ENCODE measurements at regions not wholly inside any gene's neighbourhood (a gene's known extent, or its start where the extent isn't known, plus 50 kb on each side); places are given as distances from the start of the nearest gene placed in this dataset.

- no peak for DNase-seq
These were observed 321.6 kb upstream of the TENM4 start for GRCh38 chr11:79762279-79762921.

DNA sequence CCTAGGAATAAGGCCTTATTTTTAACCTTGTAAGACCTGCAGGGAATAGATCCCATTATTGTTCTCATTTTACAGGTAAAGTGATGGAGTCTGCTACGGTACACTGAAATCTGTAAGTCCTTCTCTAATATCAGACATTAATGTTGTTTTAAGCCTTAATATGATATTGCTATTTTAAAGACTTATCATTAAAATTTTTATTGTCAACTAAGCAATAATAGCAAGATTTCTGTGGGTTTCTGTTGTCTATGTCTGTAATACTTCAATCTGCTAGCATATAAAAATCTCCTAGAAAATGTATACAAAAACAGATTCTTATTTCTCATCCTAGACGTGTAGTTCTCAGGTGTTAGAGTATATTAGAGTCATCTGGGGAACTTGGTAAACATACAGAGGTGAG, 317.5 kb upstream of the TENM4 start:
- no peak for DNase-seq

- no peak for DNase-seq
These were observed 306.6 kb upstream of the TENM4 start for GRCh38 chr11:79747406-79747805.

- no peak for DNase-seq
These were observed 304.1 kb upstream of the TENM4 start for GRCh38 chr11:79744941-79745340.

- DNase-seq = no peak
These were observed 301.3 kb upstream of the TENM4 start for GRCh38 chr11:79742176-79742575.

DNA sequence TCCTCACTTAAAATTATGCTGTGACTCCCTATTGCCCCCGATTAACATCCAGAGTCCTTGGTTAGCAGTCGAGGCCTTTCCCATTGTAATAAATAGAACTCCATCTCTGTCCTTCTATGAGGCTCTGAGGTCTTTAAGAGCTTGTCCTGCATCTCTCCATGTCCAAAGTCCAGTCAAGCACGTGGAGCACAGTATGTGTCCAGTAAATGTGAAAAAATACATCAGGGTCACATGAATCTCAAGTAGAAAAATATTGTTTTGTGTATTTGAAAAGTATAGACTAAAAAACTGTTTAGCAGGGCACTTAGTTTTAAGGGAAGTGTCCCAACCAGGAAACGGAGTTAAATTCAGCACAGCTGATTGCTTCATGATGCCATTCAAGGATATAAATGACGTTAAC, 298.8 kb upstream of the TENM4 start:
- DNase-seq = no peak

GRCh38 chr11:79727221-79727620, 286.4 kb upstream of the TENM4 start:
- no peak for DNase-seq

DNA sequence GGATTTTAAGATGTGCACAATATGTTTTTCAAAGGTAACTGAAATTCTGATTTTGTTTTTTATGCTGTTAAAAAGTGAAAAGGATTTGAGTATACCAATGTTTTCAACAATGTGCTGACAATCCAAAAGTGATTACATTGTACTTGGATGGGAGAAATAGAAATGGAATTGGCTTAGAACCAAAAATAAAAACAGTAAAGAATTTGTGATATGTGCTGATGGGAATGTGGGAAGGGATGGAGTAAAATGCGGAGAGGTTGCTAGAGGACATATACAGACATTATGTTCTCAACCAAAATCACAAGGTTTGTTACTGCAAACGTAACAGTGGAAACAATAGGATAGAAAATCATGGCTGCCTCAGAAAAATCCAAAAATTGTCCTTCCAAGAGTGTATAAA, 279.3 kb upstream of the TENM4 start:
- DNase-seq = no peak

DNA sequence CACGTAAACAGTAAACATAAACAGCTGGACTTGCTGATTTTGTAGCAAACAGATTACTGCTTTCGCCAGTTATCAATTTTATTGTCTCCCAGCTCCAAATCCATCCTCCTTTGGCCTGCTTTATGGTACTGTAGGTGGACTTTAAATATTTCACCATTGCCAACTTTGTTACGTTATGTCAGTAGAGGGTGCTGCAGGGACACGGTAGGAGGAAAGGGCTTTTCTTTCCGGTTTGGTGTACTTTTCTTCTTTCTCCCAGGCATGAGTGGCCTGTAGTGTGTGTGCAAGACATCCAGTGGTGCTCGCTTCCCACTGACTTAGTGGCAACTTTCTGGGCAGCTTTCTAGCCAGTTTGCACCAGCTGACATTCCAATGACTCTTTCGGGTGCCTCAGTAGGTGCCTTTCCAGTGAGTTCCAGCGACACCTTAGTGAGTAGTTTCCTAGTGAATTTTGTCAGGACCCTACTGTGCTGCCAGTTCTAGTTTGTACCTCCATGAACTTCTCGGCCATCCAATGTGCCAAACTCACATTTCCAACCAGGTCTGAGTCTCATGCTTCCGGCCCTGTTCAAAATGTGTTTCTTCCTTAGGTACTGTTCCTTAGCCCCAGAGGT, 267.6 kb upstream of the TENM4 start:
- DNase-seq = no peak

DNA sequence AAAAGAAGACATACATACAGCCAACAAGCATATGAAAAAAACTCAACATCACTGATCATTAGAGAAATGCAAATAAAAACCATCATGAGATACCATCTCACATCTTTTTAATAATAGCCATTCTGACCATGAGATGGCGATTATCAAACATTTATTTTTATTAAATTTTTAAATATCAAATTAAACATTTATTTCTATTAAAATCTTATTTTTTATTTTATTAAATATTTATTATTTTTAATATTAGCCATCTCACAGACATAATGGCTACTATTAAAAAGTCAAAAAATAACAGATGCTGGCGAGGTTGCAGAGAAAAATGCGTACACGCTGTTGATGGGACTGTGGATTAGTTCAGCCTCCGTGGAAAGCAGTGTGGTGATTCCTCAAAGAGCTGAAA, 264.8 kb upstream of the TENM4 start:
- no peak for DNase-seq

- DNase-seq = no peak
These were observed 261.5 kb upstream of the TENM4 start for GRCh38 chr11:79702303-79702702.

- no peak for DNase-seq
These were observed 258.4 kb upstream of the TENM4 start for GRCh38 chr11:79699246-79699645.

DNA sequence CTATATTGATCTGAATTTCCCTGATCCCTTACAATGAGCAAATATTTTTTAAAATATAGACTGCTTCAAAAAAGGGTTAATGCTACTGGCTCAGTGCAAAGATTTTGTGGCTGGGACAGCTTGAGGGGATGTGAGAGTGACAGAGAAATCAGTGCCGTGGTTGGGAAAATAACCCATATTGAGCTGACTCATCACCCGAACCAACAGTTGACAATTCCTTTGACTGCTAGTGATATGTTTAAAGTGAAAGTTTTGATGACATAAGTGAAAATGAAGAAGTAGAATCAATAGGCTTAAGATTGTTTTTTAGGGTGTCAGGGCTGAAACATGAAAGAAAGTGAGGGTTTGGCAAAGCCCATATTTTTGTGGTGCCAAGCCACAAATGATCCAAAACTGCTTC, 257.1 kb upstream of the TENM4 start:
- no peak for DNase-seq

DNA sequence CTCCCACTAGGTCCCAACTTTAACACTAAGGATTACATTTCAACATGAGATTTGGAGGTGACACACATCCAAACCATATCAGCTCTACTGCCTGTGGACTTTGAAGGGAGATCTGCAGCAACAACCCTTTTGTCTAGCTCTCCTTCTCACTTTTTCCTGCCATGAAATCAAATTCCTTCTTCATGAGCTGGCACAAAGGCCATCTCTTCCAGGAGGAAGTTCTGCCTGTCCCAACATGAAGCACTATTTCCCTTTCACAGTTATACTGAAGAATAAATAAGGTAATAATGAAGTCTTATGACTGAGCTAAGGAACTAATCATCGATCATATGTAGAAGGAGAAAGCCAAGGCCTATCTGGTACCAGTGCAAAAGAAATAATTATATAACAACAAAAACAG, 253.5 kb upstream of the TENM4 start:
- DNase-seq = no peak

DNA sequence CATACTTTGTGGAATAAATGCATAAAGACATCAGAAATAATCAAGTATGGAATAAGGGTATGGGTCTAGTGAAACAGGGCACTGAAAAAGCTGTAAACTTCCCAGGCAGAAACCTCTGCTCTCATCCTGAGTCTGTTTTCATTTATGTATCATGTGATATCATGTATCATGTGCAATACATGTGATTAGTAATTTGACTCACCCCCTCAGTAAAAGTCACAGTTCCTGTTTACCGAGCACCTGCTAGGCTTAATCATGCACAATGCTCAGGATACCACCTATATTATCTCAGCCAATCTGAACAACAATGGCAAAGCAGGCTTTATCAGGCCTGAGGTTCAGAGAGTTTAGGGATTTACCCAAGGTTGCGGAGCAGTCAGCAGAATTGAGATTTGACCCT, 250.6 kb upstream of the TENM4 start:
- DNase-seq = no peak

DNA sequence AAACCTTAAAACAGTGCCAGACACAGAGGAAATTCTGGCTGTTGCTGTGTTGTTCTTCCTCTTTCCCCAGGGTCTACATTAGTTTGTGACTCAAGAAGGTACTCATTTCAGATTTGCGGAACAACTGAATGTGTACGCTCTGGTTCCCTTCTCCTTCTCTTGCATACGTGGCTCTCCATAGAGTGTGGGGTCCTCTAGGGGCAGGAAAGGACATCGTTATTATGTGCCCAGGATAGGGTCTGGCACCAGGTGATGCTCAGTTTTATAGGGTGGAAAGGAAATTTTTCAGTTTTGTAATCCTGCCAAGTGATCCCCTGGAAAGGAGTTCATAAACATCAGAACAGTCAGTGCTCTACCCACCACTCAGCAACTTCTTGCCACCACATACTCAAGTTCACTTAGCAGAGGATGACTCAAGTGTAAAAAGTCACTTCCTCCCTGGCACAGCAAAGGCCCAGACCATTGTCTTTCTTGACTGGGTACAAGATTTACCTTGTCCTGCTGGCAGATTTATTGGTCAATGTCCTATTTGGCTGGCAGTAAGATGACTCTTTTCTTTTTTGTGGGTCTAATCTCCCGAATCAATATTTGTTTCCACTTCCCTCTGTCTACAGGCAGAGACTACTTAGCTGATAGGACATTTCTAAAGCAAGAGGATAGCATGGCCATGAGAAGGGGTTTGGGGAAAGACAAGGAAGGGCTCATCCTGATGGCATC, 246.0 kb upstream of the TENM4 start:
- DNase-seq = no peak

DNA sequence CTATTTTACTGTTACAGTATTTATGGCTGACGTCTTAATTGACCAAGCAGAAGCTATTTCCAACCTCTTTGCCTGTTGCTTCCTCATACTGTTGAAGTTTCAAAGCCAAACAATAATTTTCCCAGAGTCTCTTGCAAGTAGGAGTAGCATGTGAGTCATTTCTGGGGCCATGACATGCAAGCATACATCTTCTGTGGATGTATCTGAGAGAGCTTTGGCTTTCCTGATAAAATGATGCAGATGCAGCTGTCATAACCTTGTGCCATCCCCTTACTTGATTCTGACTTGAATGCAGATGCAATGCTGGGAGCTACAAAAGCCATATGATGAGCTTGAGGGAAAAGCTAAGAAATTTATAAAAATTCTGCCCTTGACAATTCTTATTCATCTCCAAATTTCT, 243.1 kb upstream of the TENM4 start:
- no peak for DNase-seq

DNA sequence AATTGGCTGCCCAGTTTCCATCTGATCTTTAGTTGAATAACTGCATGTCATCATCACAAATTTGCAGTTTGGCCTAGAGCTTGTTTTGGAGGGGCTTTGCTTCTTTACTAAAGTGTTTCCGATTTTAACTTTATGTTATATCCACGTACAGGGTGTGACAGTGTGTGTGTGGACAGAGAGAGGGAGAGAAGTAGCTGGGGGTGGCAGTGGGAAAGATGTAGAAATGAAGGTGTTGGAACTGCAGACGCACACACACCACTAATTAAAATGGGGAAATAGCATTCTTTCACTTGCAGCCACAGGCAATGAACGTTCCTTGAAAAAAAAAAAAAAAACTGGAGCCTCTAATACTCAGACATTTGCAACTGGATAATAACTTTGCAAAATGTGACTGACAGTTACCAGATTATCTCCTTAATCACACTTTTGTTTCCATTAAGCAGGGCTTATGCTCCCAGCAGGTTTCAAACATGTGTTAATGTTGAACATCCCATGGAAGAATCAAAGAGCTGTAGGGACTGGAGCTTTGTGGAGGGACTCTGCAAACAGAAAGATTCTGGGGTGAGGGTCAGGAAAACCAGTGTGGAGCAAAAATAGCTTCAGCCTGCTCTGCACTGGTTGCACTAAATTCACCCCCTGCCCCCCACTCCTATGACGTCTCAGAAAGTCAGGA, 238.1 kb upstream of the TENM4 start:
- no peak for DNase-seq

DNA sequence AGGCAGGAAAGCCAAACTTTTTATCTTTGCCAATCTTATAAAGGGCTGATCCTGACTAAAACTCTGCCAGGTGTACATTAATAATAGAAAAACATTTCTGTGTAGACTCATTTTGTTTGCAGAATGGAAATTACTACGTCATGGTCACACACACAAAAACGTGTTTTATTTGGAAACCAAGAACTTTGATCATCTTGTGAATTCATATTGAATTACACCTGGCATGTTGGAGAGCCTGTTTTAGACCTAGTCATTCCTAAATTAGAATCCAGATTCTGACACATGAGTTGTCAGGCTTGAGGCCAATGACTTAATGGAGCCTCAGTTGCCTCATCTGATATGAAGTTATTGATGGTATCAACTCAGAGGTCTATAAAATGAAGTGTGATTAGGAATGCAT, 235.6 kb upstream of the TENM4 start:
- no peak for DNase-seq

- DNase-seq = no peak
These were observed 234.3 kb upstream of the TENM4 start for GRCh38 chr11:79675081-79675480.

DNA sequence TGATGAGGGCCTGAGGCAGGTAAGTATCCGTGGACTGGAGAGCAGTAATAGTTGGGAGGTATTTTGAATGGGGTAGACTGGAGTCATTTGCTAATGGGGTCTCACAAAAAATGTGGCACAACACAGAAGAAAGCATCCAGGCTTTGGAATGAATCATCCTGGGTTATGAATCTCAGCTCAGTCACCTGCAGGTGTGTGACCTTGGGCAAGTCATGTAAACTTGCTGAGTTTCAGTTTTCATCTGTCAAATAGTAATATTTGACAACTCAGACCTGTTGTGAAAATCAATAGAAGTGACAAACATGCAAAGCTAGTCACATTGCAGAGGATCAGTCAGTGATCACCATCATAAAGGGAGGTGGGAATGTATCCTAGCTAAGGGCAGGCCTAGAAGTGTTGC, 232.0 kb upstream of the TENM4 start:
- no peak for DNase-seq

GRCh38 chr11:79671401-79671800, 230.6 kb upstream of the TENM4 start:
- no peak for DNase-seq

GRCh38 chr11:79670882-79671281, 230.1 kb upstream of the TENM4 start:
- no peak for DNase-seq

GRCh38 chr11:79668575-79668974, 227.7 kb upstream of the TENM4 start:
- DNase-seq = no peak
